Putamen (tissue), 1 donor: ENCODE measurements at regions not wholly inside any gene's neighbourhood (a gene's known extent, or its start where the extent isn't known, plus 50 kb on each side); places are given as distances from the start of the nearest gene placed in this dataset.
"Not testable (repeated sequence)": the region's sequence is repeated elsewhere in the genome, so short reads cannot be mapped to it uniquely, and the experiment has no call there.

Experiments
- DNase-seq: peaks from one replicate; pipeline ENCODE4 v3.0.0-alpha.2; 2016; ENCODE audit warnings: low spot score

GRCh38 chr2:192827735-192828134 is 633.0 kb upstream of the TMEFF2 start:
- DNase-seq, result no peak

- DNase-seq, result no peak
Measured at GRCh38 chr2:192814376-192814775, 619.6 kb upstream of the TMEFF2 start.

- no peak for DNase-seq
Measured at GRCh38 chr2:192813341-192813740, 618.6 kb upstream of the TMEFF2 start.

- no peak for DNase-seq
Measured at GRCh38 chr2:192809173-192809572, 614.4 kb upstream of the TMEFF2 start.

- no peak for DNase-seq
Measured at GRCh38 chr2:192783643-192784042, 588.9 kb upstream of the TMEFF2 start.

- no peak for DNase-seq
Measured at GRCh38 chr2:192775459-192776262, 580.9 kb upstream of the TMEFF2 start.

GRCh38 chr2:192775011-192775410 is 580.3 kb upstream of the TMEFF2 start:
- DNase-seq, result no peak

GRCh38 chr2:192773044-192773443 is 578.3 kb upstream of the TMEFF2 start:
- DNase-seq, result no peak

GRCh38 chr2:192749611-192750200 is 555.0 kb upstream of the TMEFF2 start:
- no peak for DNase-seq

GRCh38 chr2:192741889-192742288 is 547.2 kb upstream of the TMEFF2 start:
- DNase-seq, result no peak

- DNase-seq, result no peak
Measured at GRCh38 chr2:192735447-192735846, 540.7 kb upstream of the TMEFF2 start.

- DNase-seq, result no peak
Measured at GRCh38 chr2:192729369-192729768, 534.6 kb upstream of the TMEFF2 start.

- DNase-seq, result no peak
Measured at GRCh38 chr2:192725991-192726390, 531.3 kb upstream of the TMEFF2 start.

- DNase-seq, result no peak
Measured at GRCh38 chr2:192719629-192720028, 524.9 kb upstream of the TMEFF2 start.

- no peak for DNase-seq
Measured at GRCh38 chr2:192718340-192718739, 523.6 kb upstream of the TMEFF2 start.

GRCh38 chr2:192700934-192701333 is 506.2 kb upstream of the TMEFF2 start:
- no peak for DNase-seq

- no peak for DNase-seq
Measured at GRCh38 chr2:192697880-192698279, 503.1 kb upstream of the TMEFF2 start.

GRCh38 chr2:192696857-192697256 is 502.1 kb upstream of the TMEFF2 start:
- DNase-seq, result no peak

- no peak for DNase-seq
Measured at GRCh38 chr2:192687015-192687414, 492.3 kb upstream of the TMEFF2 start.

- DNase-seq, result not testable (repeated sequence)
Measured at GRCh38 chr2:192682511-192682910, 487.8 kb upstream of the TMEFF2 start.

GRCh38 chr2:192675681-192676080 is 480.9 kb upstream of the TMEFF2 start:
- DNase-seq, result no peak

- no peak for DNase-seq
Measured at GRCh38 chr2:192669505-192670091, 474.9 kb upstream of the TMEFF2 start.

GRCh38 chr2:192660555-192660954 is 465.8 kb upstream of the TMEFF2 start:
- DNase-seq, result not testable (repeated sequence)
